HFF-Myc (cell line): ENCODE measurements at regions not wholly inside any gene's neighbourhood (a gene's known extent, or its start where the extent isn't known, plus 50 kb on each side); places are given as distances from the start of the nearest gene placed in this dataset.

ENCODE experiments used
- DNase-seq: peaks from one replicate; pipeline ENCODE4 v3.0.0-alpha.2; 2011; ENCODE audit warnings: low read depth; ENCODE audit errors: extremely low read depth
- H3K4me3 ChIP-seq: replicated peaks from 2 replicates; pipeline ENCODE4 v1.5.1; 2011; ENCODE audit warnings: low read depth, mild to moderate bottlenecking, control low read depth, low read length
- TF ChIP-seq, protein P1 (sequence below): IDR thresholded peaks from 2 replicates; pipeline ENCODE4 v1.5.1; 2012; ENCODE audit warnings: mild to moderate bottlenecking, low read depth, low read length, control low read depth; ENCODE audit errors: missing control alignments

DNA sequence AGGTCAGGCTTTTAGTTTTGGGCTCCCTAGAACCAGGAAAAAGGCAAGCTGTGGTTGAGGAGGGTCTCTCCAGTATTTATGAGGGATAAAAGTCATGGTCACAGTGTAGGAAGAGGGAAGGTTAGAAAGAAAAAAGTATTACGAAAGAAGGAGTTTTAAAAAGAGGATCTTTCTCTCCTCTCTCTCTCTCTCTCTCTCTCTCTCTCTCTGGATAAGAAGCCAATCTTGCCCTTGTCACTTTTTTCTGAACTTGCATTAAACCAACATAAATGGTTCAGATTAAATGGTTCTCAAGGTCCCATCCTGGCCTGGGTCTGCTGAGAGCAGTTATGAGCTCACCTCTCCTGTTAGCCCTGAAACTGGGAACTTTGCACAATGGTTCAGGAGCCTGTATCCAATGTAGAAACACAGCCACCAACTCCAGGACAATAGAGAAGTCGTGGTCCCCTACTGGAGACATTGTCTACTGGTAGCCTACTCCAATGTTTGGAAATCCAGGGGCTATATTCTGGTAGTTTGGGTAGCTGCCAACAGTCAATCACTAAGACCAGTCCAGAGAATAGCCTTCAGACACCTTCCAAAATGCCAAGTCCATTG lies 131.9 kb downstream of the DAD1 start:
- no peak for DNase-seq
- H3K4me3 ChIP-seq: no peak overlapping the region
- TF ChIP-seq, protein P1, sequence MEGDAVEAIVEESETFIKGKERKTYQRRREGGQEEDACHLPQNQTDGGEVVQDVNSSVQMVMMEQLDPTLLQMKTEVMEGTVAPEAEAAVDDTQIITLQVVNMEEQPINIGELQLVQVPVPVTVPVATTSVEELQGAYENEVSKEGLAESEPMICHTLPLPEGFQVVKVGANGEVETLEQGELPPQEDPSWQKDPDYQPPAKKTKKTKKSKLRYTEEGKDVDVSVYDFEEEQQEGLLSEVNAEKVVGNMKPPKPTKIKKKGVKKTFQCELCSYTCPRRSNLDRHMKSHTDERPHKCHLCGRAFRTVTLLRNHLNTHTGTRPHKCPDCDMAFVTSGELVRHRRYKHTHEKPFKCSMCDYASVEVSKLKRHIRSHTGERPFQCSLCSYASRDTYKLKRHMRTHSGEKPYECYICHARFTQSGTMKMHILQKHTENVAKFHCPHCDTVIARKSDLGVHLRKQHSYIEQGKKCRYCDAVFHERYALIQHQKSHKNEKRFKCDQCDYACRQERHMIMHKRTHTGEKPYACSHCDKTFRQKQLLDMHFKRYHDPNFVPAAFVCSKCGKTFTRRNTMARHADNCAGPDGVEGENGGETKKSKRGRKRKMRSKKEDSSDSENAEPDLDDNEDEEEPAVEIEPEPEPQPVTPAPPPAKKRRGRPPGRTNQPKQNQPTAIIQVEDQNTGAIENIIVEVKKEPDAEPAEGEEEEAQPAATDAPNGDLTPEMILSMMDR: no peak

DNA sequence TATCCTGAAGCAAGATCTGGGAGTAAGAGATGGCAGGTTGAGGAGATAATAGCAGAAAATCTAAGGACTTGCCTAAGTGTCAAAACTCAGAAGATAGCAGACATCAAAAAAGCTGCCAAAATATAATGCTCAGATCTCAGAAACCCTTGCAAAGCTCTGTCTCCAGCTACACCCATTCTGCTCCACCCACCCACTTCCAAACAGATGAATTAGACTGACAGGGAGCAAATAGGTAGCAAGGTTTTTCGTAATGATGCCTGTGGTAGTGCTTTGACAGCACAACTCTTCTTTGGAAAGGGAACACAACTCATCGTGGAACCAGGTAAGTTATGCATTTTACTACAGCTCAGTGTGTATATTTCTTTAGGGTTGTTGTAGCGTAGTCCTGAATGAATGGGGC lies 132.6 kb downstream of the DAD1 start:
- TF ChIP-seq, protein P1: no peak
- no peak for DNase-seq

DNA sequence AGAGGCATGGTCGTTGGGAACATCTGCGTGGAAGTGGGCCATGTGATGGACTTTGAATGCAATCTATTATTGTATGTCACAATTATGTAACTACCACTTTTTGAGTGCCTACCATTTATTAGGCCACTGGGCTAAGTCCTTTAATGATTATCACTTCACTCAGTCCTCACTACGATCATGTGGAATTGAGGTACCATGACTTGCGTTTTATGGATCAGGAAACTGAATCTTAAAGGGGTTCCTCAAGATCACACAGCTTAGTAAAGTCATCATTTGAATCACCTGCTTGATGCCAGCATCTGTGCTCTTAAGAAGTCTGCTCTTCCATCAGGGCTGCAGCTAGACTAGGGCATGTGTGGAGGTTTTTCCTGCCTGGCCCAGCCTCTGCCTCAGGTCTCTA lies 136.7 kb downstream of the DAD1 start:
- DNase-seq: no peak
- no peak overlapping the region for H3K4me3 ChIP-seq
- TF ChIP-seq, protein P1: no peak

More for the DNA sequence above, 132.6 kb downstream of the DAD1 start:
- H3K4me3 ChIP-seq: no peak overlapping the region

DNA sequence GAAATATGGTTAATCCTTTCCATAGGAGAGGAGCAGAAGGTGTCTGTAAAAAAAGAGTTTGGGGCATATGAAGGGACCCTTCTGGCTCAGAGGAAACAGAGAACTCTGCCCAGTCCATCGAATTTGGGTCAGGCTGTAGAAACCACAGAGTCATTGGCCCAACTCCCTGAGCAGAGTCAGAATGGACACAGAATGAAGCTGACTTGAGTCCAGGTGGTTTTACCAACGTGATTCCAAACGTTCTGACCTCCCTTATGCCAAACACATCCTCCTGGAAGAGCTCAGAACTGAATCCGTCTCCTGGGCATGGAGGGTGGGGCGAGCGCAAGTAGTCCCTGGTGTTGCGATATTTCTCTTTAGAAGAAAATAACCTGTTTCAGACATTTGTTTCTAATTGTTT lies 138.8 kb downstream of the DAD1 start:
- TF ChIP-seq, protein P1: no peak
- DNase-seq: no peak
- H3K4me3 ChIP-seq: no peak overlapping the region

DNA sequence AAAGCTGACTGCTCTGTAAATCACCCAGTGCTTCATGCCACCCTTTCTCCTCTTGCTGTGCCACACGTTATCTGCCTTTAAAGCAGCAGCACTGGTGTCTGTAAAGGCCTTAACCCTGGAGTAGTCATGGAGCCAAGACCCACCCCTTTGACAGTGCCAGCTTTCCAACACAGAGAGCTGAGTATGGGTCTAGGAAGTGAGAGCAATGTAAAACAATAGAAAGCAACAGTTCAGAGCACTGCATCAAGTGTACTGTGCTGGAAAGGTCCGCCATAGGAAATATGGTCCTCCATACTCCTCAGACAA lies 139.5 kb downstream of the DAD1 start:
- no peak for DNase-seq
- TF ChIP-seq, protein P1: no peak
- no peak overlapping the region for H3K4me3 ChIP-seq

DNA sequence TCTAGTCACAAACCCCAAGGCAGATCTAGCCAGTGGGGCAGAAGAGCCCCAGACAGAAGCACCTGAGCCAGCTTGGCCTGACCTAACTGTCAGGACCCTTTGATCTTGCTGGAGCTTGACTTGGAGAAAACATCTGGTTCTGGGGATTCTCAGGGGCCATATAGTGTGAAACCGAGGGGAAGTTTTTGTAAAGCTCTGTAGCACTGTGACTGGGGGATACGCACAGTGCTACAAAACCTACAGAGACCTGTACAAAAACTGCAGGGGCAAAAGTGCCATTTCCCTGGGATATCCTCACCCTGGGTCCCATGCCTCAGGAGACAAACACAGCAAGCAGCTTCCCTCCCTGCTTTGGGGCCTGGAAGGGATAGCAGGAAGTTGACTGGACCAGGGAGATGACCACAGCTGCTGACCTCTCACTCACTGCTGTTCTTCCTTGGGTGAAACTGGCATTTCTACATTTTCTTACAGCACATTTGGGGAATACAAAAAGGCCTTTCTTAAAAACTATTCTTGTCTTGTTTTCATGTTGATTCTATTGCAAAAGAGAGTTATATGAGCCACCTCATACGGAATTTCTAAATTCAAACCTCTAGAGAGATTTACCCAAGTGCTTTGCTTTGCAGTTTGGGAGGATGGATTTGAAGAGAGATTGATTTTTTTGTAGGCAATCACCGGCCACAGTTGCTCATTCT lies 140.0 kb downstream of the DAD1 start:
- no peak overlapping the region for H3K4me3 ChIP-seq
- no peak for DNase-seq
- TF ChIP-seq, protein P1: no peak
